GM18505 (cell line): ENCODE measurements at regions not wholly inside any gene's neighbourhood (a gene's known extent, or its start where the extent isn't known, plus 50 kb on each side); places are given as distances from the start of the nearest gene placed in this dataset.

Experiments used
- ATAC-seq: cut with Tn5 transposase; IDR thresholded peaks from one replicate; pipeline ENCODE4 v1.9.1; 2021; ENCODE audit not compliant: unreplicated experiment
- POLR2A ChIP-seq: IDR thresholded peaks from 4 replicates; pipeline ENCODE4 v1.6.1; 2011; ENCODE audit warnings: borderline replicate concordance; ENCODE audit not compliant: insufficient read depth, insufficient read length; ENCODE audit errors: extremely low read depth

- TF ChIP-seq POLR2A: no peak
- no peak for ATAC-seq
Observed at GRCh38 chr20:39259808-39260207, 297.7 kb downstream of the DHX35 start.

GRCh38 chr20:39259010-39259803, 297.1 kb downstream of the DHX35 start:
- no peak for ATAC-seq
- TF ChIP-seq POLR2A: no peak

GRCh38 chr20:39258253-39258652, 296.1 kb downstream of the DHX35 start:
- no peak for ATAC-seq
- no peak for TF ChIP-seq POLR2A

- ATAC-seq: no peak
Observed at GRCh38 chr20:39253051-39253755, 291.1 kb downstream of the DHX35 start.

GRCh38 chr20:39252035-39252434, 289.9 kb downstream of the DHX35 start:
- TF ChIP-seq POLR2A: no peak
- ATAC-seq: no peak

More at GRCh38 chr20:39253051-39253755, 291.1 kb downstream of the DHX35 start:
- TF ChIP-seq POLR2A: no peak

- TF ChIP-seq POLR2A: no peak
Observed at GRCh38 chr20:39249798-39250197, 287.7 kb downstream of the DHX35 start.

GRCh38 chr20:39248862-39249485, 286.8 kb downstream of the DHX35 start:
- no peak for TF ChIP-seq POLR2A
- no peak for ATAC-seq

More at GRCh38 chr20:39249798-39250197, 287.7 kb downstream of the DHX35 start:
- ATAC-seq: no peak

- no peak for TF ChIP-seq POLR2A
- no peak for ATAC-seq
Observed at GRCh38 chr20:39248171-39248861, 286.2 kb downstream of the DHX35 start.

- ATAC-seq: no peak
- TF ChIP-seq POLR2A: no peak
Observed at GRCh38 chr20:39246436-39246835, 284.3 kb downstream of the DHX35 start.

GRCh38 chr20:39245685-39246311, 283.7 kb downstream of the DHX35 start:
- no peak for ATAC-seq
- no peak for TF ChIP-seq POLR2A

- no peak for ATAC-seq
- no peak for TF ChIP-seq POLR2A
Observed at GRCh38 chr20:39243962-39244361, 281.8 kb downstream of the DHX35 start.

- no peak for ATAC-seq
- TF ChIP-seq POLR2A: no peak
Observed at GRCh38 chr20:39242614-39243013, 280.5 kb downstream of the DHX35 start.
